Kidney epithelial cell (primary cell): ENCODE measurements at regions not wholly inside any gene's neighbourhood (a gene's known extent, or its start where the extent isn't known, plus 50 kb on each side); places are given as distances from the start of the nearest gene placed in this dataset.

Experiments used
- DNase-seq: peaks from one replicate; pipeline ENCODE4 v3.0.0-alpha.2; 2010; ENCODE audit warnings: low read depth
- H3K27me3 ChIP-seq: 2 replicates; pipeline ENCODE4 v1.6.0; 2011; ENCODE audit warnings: low read length; ENCODE audit not compliant: control insufficient read depth, insufficient read depth
- H3K36me3 ChIP-seq: 2 replicates; pipeline ENCODE4 v1.5.1; 2011; ENCODE audit warnings: low read length; ENCODE audit not compliant: control insufficient read depth, insufficient read depth
- H3K4me3 ChIP-seq: 2 replicates; pipeline ENCODE4 v1.5.1; 2011; ENCODE audit warnings: low read depth, mild to moderate bottlenecking, control low read depth, low read length
- CTCF ChIP-seq: IDR thresholded peaks from 2 replicates; pipeline ENCODE4 v1.5.1; 2011; ENCODE audit warnings: mild to moderate bottlenecking, moderate library complexity, low read length, control low read depth, inconsistent platforms; ENCODE audit not compliant: insufficient read depth, poor library complexity, severe bottlenecking

DNA sequence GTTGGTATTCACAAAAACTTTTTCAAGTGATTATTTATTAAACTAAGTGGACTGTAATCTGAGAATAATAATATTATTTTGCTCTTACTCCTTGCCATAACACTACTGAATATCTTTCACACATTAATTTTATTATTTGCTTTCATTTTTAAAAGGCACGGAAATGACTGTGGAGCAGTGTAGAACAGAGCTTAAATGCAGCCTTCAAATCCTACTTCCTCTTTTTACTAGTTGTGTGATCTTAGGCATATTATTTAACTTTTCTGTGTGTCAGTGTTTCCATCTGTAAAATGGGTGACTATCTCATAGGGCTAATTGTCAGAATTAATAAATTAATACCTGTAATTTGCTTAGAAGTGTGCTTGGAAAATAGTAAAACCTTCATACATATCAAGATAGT lies 55.5 kb upstream of the SLC8A1 start:
- H3K27me3 ChIP-seq = no peaks in the 10 kb centered on the region
- no peak overlapping the region for H3K4me3 ChIP-seq
- no peak for DNase-seq
- no peaks in the 10 kb centered on the region for H3K36me3 ChIP-seq
- TF ChIP-seq CTCF = no peak

- no peaks in the 10 kb centered on the region for H3K27me3 ChIP-seq
- TF ChIP-seq CTCF = no peak
- no peak overlapping the region for H3K4me3 ChIP-seq
- DNase-seq = no peak
- H3K36me3 ChIP-seq = no peaks in the 10 kb centered on the region
Measured at GRCh38 chr2:40510304-40510703, 58.4 kb upstream of the SLC8A1 start.

DNA sequence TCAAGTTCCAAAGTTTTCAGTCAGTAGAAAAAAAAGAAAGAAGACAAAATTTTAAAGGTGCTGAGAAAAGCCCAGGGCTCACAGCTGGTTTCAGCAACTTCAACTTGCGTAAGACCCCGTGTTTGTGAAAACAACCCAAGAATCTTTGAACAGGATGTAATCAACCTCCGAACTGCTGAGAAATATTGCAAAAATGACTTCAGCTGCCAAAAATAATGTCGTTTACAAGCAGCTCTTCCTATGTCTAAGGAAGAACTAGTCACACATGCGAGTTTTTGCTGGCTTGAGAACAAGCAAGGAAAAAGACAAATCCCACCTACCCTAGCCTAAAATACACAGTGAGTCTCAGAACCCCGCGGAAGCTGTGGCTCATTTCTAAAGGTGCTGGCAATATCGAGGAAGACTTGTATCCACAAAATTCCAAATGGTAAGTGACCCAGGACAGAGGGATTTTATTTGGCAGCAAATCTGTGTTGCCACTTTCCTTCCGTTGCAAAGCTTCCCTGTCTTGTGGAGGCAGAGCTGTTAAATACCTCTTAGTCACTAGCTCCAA lies 59.8 kb upstream of the SLC8A1 start:
- no peaks in the 10 kb centered on the region for H3K27me3 ChIP-seq
- DNase-seq = no peak
- no peak overlapping the region for H3K4me3 ChIP-seq
- no peak for TF ChIP-seq CTCF
- H3K36me3 ChIP-seq = no peaks in the 10 kb centered on the region

DNA sequence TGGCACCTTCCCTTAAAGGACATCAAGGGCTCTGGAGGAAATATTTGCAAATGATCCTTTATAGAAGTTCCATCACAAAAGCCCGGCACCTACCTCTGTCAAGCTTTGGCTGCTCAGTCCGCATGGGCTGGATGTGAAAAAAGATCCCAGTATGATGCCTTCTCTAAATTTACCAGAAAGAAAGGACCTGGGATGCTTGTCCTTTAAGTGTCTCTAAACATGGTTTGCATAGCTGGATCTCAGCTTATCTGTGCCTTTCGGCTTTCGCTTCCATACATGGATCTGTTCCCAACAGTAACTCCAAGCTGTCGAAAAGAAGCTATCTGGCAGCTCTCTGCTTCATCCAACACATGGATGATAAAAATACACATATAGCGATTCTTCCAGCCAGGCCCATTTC lies 60.4 kb upstream of the SLC8A1 start:
- no peak for TF ChIP-seq CTCF
- Histone ChIP-seq H3K27me3 (no peaks in the 10 kb centered on the region), H3K4me3 (no peak overlapping the region), H3K36me3 (no peaks in the 10 kb centered on the region)
- no peak for DNase-seq

- no peaks in the 10 kb centered on the region for H3K27me3 ChIP-seq
- no peaks in the 10 kb centered on the region for H3K36me3 ChIP-seq
- no peak for DNase-seq
- H3K4me3 ChIP-seq = no peak overlapping the region
- no peak for TF ChIP-seq CTCF
Measured at GRCh38 chr2:40513201-40513600, 61.3 kb upstream of the SLC8A1 start.

GRCh38 chr2:40516604-40517003 lies 64.7 kb upstream of the SLC8A1 start:
- no peak for TF ChIP-seq CTCF
- no peaks in the 10 kb centered on the region for H3K27me3 ChIP-seq
- H3K4me3 ChIP-seq = no peak overlapping the region
- no peaks in the 10 kb centered on the region for H3K36me3 ChIP-seq
- DNase-seq = no peak
